HG03520 (cell line): ENCODE measurements at regions not wholly inside any gene's neighbourhood (a gene's known extent, or its start where the extent isn't known, plus 50 kb on each side); places are given as distances from the start of the nearest gene placed in this dataset.

Source experiments
- ATAC-seq: cut with Tn5 transposase; IDR thresholded peaks from one replicate; pipeline ENCODE4 v1.9.1; 2021; ENCODE audit warnings: mild to moderate bottlenecking, moderate library complexity; ENCODE audit not compliant: unreplicated experiment

GRCh38 chr18:34077599-34077998 is 147.1 kb downstream of the NOL4 start:
- no peak for ATAC-seq

GRCh38 chr18:34075963-34076860 is 148.5 kb downstream of the NOL4 start:
- ATAC-seq = no peak

DNA sequence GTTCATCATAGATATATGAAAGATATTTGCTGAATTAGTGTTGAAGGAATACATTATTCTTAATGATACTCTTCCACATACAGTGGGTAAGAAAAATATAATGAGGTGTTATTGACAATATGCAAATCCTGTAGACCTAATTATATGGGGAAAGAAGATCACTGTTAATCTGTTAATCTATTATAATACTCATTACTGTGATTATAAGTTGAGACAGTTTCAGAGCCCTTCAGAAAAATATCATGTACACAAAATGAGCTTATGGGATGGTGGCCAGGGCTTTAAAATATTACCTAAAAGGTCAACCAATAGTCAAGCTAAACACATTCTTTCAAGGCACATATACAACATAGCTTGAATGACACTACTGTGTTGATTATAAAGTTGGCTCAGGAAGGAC is 163.5 kb downstream of the NOL4 start:
- ATAC-seq = no peak

GRCh38 chr18:34055227-34055626 is 169.5 kb downstream of the NOL4 start:
- no peak for ATAC-seq

DNA sequence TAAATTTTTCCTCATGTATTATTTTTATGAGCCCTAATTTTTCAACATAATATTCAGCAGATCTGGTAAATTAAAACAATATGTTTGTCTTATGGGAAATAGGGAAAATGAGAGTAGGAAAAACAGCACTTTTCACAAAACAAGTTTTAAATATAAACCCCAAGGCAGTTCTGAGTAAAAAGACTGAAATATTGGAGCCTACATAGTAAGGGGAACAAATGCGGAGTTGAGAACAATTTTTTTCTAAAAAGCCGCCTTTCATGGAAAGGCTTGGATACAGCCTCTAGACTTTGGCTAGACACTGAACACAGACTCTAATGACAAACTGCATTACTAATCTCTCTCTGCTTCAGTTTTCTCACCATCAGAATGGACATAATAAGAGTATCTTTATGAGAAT is 174.1 kb downstream of the NOL4 start:
- no peak for ATAC-seq

- no peak for ATAC-seq
These were observed 175.2 kb downstream of the NOL4 start for GRCh38 chr18:34049511-34049910.

- ATAC-seq = no peak
These were observed 176.3 kb downstream of the NOL4 start for GRCh38 chr18:34048423-34048822.

GRCh38 chr18:34042423-34043146 is 182.1 kb downstream of the NOL4 start:
- ATAC-seq = no peak

GRCh38 chr18:34039611-34040010 is 185.1 kb downstream of the NOL4 start:
- no peak for ATAC-seq

DNA sequence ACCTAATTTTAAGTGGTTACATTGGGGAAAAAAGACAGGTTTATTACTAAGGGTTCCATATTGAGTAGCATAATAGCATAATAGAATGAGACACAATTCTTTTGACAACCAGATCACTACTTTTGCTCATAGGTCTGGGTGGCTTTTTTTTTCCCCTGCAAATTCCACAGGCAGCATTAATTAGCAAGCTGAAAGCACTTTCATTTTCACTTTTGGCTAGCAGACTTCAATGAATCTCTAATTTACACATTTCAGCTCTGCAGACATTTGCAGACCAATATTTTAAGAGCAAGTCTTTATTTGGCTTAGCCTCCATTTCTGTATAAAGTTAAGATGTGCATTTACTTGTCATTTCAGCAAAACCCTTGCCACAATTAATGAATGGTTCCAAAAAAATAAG is 185.5 kb downstream of the NOL4 start:
- no peak for ATAC-seq

DNA sequence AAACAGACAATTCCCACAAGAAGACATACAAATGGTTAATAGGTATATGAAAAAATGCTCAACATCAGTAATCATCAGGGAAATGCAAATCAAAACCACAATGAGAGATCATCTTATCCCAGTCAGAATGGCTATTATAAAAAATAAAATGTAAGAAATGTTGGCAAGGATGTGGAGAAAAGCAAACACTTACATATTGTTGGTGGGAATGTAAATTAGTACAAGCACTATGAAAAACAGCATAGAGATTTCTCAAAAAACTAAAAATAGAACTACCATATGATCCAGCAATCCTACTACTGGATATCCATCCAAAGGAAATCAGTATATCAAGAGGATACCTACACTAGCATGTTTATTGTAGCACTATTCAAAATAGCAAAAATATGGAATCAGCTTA is 186.6 kb downstream of the NOL4 start:
- no peak for ATAC-seq

DNA sequence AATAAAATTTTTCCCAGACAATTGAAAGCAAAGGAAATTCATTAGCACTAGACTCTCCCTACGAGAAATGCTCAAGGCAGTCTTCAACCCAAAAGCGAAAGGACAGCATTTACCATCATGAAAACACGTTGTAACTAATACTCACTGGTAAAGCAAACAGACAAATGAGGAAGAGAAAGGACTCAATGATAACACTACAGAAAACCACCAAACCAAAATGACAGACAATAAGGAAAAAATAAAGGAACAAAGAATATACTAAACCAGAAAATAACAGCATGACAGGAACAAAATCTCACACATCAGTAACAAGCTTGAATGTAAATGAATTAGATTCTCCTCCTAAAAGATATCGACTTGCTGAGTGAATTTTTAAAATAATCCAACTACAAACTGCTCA is 190.7 kb downstream of the NOL4 start:
- no peak for ATAC-seq

DNA sequence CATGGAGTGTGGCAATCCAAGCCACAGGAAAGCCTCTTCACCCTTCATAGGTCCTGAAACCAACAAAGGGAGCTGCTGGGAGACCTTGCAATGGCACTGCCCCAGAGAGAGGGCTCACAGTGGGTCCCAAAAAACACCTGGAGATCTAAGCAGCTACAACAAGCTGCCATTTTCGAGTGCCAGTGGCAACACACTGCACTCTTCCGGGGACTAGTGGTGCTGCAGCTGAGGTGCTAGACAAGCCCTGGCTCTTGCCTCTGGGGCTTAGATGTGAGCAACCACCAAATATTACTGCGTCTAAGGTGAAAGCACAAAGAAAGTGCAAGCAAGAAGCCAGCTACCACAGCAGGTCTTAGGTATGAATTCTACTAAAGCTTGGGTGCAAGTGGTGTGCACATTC is 192.9 kb downstream of the NOL4 start:
- ATAC-seq = no peak

DNA sequence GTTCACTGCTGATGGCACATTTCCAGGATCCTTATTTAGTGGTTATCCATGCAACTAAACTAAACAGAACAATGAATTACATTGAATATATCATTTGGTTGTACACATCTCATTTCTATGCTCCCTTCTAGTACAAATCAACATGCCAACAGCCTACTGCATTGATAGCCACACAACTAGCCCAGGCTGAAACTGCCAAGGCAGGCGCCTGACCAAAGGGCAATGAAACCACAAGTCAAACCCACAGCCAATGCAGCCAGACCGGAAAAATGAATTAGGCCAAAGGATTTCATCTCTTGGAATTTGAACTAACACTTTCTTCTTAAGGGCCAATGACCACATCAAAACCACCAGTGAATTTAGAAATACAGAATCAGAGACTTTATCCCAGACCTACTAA is 196.4 kb downstream of the NOL4 start:
- ATAC-seq = no peak

- no peak for ATAC-seq
These were observed 199.4 kb downstream of the NOL4 start for GRCh38 chr18:34025191-34025801.

DNA sequence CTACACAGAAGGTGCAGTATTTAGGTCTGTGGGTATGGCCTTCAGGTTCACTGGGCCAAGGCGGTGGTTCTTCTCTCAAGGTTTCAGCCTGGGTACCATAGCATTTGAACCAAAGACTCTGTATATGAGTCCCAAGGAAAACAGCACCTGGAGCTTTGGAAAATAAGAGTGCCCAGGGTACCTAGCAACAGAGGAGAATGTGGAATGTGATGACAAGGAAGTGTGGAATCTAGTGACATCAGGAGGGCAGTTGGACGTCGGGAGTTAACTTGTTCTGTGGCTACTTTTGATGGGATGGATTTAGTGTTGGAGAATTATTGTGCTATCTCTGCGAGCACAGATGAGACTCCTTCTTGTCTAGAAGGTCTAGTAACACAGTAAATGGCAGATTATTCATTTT is 201.2 kb downstream of the NOL4 start:
- no peak for ATAC-seq

GRCh38 chr18:34018336-34018735 is 206.4 kb downstream of the NOL4 start:
- ATAC-seq = no peak

- no peak for ATAC-seq
These were observed 221.0 kb downstream of the NOL4 start for GRCh38 chr18:34003687-34004086.

- no peak for ATAC-seq
These were observed 222.6 kb downstream of the NOL4 start for GRCh38 chr18:34002130-34002529.

DNA sequence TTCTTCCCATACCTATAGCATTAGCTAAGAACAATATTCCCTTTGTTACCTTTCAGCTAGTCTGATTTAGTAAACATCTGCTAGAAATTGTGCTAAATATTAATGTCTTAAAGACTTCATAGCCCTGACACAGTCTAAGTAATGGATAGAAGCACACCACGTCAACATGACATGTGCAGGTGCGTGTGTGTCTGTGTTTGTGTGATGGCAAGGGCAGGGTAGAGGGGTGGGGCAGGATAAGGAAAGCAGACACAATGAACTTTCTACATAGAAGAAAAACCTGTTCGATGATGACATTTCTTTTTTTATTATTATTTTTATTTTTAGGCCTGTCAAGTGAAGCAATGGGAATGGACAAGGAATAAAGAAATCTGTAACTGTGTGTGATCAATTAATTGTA is 223.3 kb downstream of the NOL4 start:
- ATAC-seq = no peak

DNA sequence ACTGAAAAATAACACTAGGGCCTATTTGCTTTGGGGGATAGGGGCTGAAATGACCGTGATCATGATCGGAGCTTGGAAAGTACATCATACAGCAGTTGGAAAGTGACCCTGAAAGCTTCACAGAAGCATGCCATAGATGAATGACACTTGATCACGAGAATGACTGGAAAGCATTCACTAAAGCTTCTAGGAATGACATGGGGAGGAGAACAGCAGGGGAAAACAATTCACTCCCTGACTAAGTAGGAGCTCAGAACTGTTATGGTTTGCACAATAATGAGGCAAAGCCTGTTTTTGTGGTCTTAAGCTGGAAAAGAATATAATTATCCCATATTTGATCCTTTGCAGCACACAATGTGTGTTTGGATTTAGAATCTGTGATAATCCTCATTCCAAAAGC is 237.5 kb downstream of the NOL4 start:
- ATAC-seq = no peak

DNA sequence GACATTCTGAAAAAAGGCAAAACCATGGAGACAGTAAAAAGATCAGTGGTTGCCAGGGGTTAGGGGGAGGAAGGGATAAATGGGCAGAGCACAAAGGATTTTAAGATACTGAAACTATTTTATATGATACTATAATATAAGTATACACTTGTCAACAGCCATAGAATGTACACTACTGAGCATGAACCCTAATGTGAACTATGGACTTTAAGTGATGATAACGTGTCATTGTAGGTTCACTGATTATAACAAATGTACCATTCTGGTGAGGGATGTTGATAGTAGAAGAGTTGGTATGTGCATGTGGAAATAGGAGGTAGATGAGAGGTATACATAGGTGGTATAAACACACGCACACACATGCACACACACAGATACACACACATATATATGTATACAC is 241.6 kb downstream of the NOL4 start:
- ATAC-seq = no peak
